Heart left ventricle (tissue), 16 donors: ENCODE measurements at regions not wholly inside any gene's neighbourhood (a gene's known extent, or its start where the extent isn't known, plus 50 kb on each side); places are given as distances from the start of the nearest gene placed in this dataset.
A peak's percentile ranks its signal among the peaks of the same experiment; 100 is the strongest.
"Not testable (repeated sequence)": the region's sequence is repeated elsewhere in the genome, so short reads cannot be mapped to it uniquely, and the experiment has no call there.

Experiments
- ATAC-seq, 4 donors: fragments of 200-7000 bp; cut with Tn5 transposase; one replicate each; pipeline ENCODE4 v1.9.1; 2020 to 2022; ENCODE audit warnings: moderate library complexity in 4 of 4, mild to moderate bottlenecking in 3 of 4, moderate number of reproducible peaks in 1 of 4
- DNase-seq, 5 donors: peaks; one replicate each; pipeline ENCODE4 v3.0.0-alpha.2; 2020
- H3K27ac ChIP-seq, 12 donors: fragments of 200-600 bp; sonication (generic) in 4 of 12; one replicate each; pipeline versions ENCODE4 v1.5.0 to v1.8.0; 2016 to 2022; ENCODE audit warnings: mild to moderate bottlenecking in 2 of 12
- H3K27me3 ChIP-seq, 9 donors: fragments of 200-600 bp; sonication (generic) in 2 of 9; one replicate each; pipeline versions ENCODE4 v1.5.1 to v1.8.0; 2016 to 2022; ENCODE audit warnings: mild to moderate bottlenecking in 3 of 9
- H3K36me3 ChIP-seq, 9 donors: fragments of 200-600 bp; sonication (generic) in 2 of 9; one replicate each; pipeline versions ENCODE4 v1.5.0 to v1.8.0; 2018 to 2022; ENCODE audit warnings: mild to moderate bottlenecking in 2 of 9
- H3K4me1 ChIP-seq, 12 donors: fragments of 200-600 bp; sonication (generic) in 4 of 12; one replicate each; pipeline versions ENCODE4 v1.5.0 to v1.8.0; 2016 to 2022; ENCODE audit warnings: mild to moderate bottlenecking in 3 of 12
- H3K4me3 ChIP-seq, 12 donors: fragments of 200-600 bp; sonication (generic) in 4 of 12; one replicate each; pipeline versions ENCODE4 v1.5.0 to v1.8.0; 2017 to 2022; ENCODE audit warnings: mild to moderate bottlenecking in 9 of 12, moderate library complexity in 4 of 12
- H3K9me3 ChIP-seq, 12 donors: fragments of 200-600 bp; sonication (generic) in 4 of 12; one replicate each; pipeline versions ENCODE4 v1.5.0 to v1.8.0; 2016 to 2022; ENCODE audit warnings: mild to moderate bottlenecking in 1 of 12
- CTCF ChIP-seq, 12 donors: fragments of 200-600 bp; sonication (generic) in 4 of 12; IDR thresholded peaks; one replicate each; pipeline versions ENCODE4 v1.5.0 to v1.8.0; 2018 to 2022; ENCODE audit warnings: antibody characterized with exemption in 12 of 12, mild to moderate bottlenecking in 5 of 12
- WGBS, 4 donors: extraction: QIAGEN DNeasy Blood & Tissue Kit in 2 of 4; methylation state at CpG; one replicate each; pipeline versions ENCODE4 v1.1.5 to v1.1.7; 2013 to 2018; 5-methylcytosine and 5-hydroxymethylcytosine counted together
- intact Hi-C, 10 donors: fragments of 100-400 bp; cut with DNase I; formaldehyde crosslinking; loops; one replicate each; pipeline versions ENCODE4 v1.11.1 to v1.14.2; 2022
- donor health status: ischemic (EF 13 %, LVEDD 7.1; RV severe dilation, severe dysfunction).
- donor health status: healthy with polysubstance abuse.
- donor health status: DM: no; HTN: yes; CAD: no.
- donor health status: DM: no; HTN: no; CAD: no.
- donor health status: ischemic (EF 25% LVEDD 6.9; RV normal size, moderate dysfunction).
- donor health status: ischemic (EF 25% LVEDD 5.7; RV mildly dilated, moderate dysfunction).
- donor health status: healthy.
- donor health status: DM: yes; HTN: yes; CAD: no.
- donor health status: ischemic (EF 35%, LVEDD 5.7; RV mildly dilated, moderate dysfunction).
- donor health status: nonischemic (EF 11% LVEDD 7.7; RV severe dilation, severe dysfunction).
- donor health status: DM: yes; HTN: yes; CAD: no.
- donor health status: PGD.
- donor health status: ischemic (EF 29% LVEDD 5.4; RV normal size, mild dysfunction).
- donor health status: nonischemic (EF 23%, LVEDD 6.1; RV moderate dilation, normal function).

- DNase-seq, intact Hi-C loops, ATAC-seq, H3K4me3 ChIP-seq, H3K27ac ChIP-seq, H3K9me3 ChIP-seq, H3K36me3 ChIP-seq, H3K4me1 ChIP-seq, H3K27me3 ChIP-seq: not testable (repeated sequence)
- WGBS, 4 donors: 64 to 78% (median 72%) methylated on average over 4 of the region's 4 CpGs
These were observed 64.0 kb downstream of the OR4F15 start for GRCh38 chr15:101876031-101876430.

- peak in 9 of 12 donors; percentile 5 to 37 (median 15) for TF ChIP-seq CTCF (IDR thresholded peaks at IDR 0.05)
- H3K9me3 ChIP-seq, H3K4me1 ChIP-seq, H3K36me3 ChIP-seq, H3K4me3 ChIP-seq, DNase-seq, H3K27me3 ChIP-seq, intact Hi-C loops, ATAC-seq, H3K27ac ChIP-seq: not testable (repeated sequence)
- 0 to 7% (median 2%) methylated on average over 3 of the region's 3 CpGs for WGBS, 4 donors
These were observed 65.6 kb downstream of the OR4F15 start for GRCh38 chr15:101877649-101878048.

- WGBS, 4 donors: 58 to 89% (median 71%) methylated on average over 2 to 3 of the region's 5 CpGs
These were observed 100.6 kb downstream of the OR4F15 start for GRCh38 chr15:101912349-101913287.

GRCh38 chr15:101924554-101924953 lies 112.6 kb downstream of the OR4F15 start:
- WGBS, 4 donors: 31 to 44% (median 40%) methylated on average over 1 of the region's 2 CpGs; no CpG with 5 or more reads in 1 of the 4 donors
- H3K27ac ChIP-seq, H3K9me3 ChIP-seq, H3K36me3 ChIP-seq, H3K27me3 ChIP-seq, H3K4me3 ChIP-seq, ATAC-seq, DNase-seq, H3K4me1 ChIP-seq, intact Hi-C loops: not testable (repeated sequence)

More at GRCh38 chr15:101912349-101913287, 100.6 kb downstream of the OR4F15 start:
- ATAC-seq, H3K4me3 ChIP-seq, H3K4me1 ChIP-seq, H3K27me3 ChIP-seq, H3K36me3 ChIP-seq, DNase-seq, intact Hi-C loops, H3K27ac ChIP-seq, H3K9me3 ChIP-seq: not testable (repeated sequence)

GRCh38 chr15:101934506-101934905 lies 122.5 kb downstream of the OR4F15 start:
- H3K4me3 ChIP-seq, ATAC-seq, H3K36me3 ChIP-seq, DNase-seq, H3K9me3 ChIP-seq, H3K27ac ChIP-seq, intact Hi-C loops, H3K27me3 ChIP-seq, H3K4me1 ChIP-seq: not testable (repeated sequence)
- no CpG with 5 or more reads among the region's 3 CpGs for WGBS, 4 donors

- ATAC-seq, H3K27me3 ChIP-seq, H3K27ac ChIP-seq, H3K4me3 ChIP-seq, H3K36me3 ChIP-seq, DNase-seq, intact Hi-C loops, H3K4me1 ChIP-seq, H3K9me3 ChIP-seq: not testable (repeated sequence)
- WGBS, 4 donors: no CpG with 5 or more reads among the region's 1 CpG
These were observed 125.4 kb downstream of the OR4F15 start for GRCh38 chr15:101937362-101937761.

GRCh38 chr15:101938555-101938954 lies 126.6 kb downstream of the OR4F15 start:
- H3K36me3 ChIP-seq, DNase-seq, H3K9me3 ChIP-seq, H3K4me3 ChIP-seq, intact Hi-C loops, ATAC-seq, H3K4me1 ChIP-seq, H3K27me3 ChIP-seq, H3K27ac ChIP-seq: not testable (repeated sequence)
- 92 to 96% (median 94%) methylated on average over 4 to 7 of the region's 7 CpGs for WGBS, 4 donors

- H3K27ac ChIP-seq, H3K4me1 ChIP-seq, H3K36me3 ChIP-seq, intact Hi-C loops, H3K4me3 ChIP-seq, DNase-seq, ATAC-seq, H3K9me3 ChIP-seq: not testable (repeated sequence)
- peaks cover 0 to 14% (median 2%) of the 10 kb centered on the region in 9 donors for H3K27me3 ChIP-seq
- WGBS, 4 donors: 71 to 85% (median 80%) methylated on average over 2 of the region's 2 CpGs
These were observed 133.9 kb downstream of the OR4F15 start for GRCh38 chr15:101945896-101946295.

GRCh38 chr15:101948491-101949010 lies 136.5 kb downstream of the OR4F15 start:
- intact Hi-C loops, H3K27ac ChIP-seq, ATAC-seq, H3K4me3 ChIP-seq, H3K9me3 ChIP-seq, DNase-seq, H3K36me3 ChIP-seq, H3K4me1 ChIP-seq: not testable (repeated sequence)
- 36 to 86% (median 68%) methylated on average over 1 of the region's 2 CpGs for WGBS, 4 donors
- peaks cover 0 to 14% (median 2%) of the 10 kb centered on the region in 9 donors for H3K27me3 ChIP-seq
